Smooth muscle cell (in vitro differentiated cells): ENCODE measurements at regions not wholly inside any gene's neighbourhood (a gene's known extent, or its start where the extent isn't known, plus 50 kb on each side); places are given as distances from the start of the nearest gene placed in this dataset.

ENCODE experiments used
- DNase-seq: peaks from one replicate; lab custom pipeline; 2025; ENCODE audit not compliant: unreplicated experiment; lab: John Stamatoyannopoulos, UW
- H2AFZ ChIP-seq: fragments of 200-600 bp; sonication (generic); 2 replicates; pipeline ENCODE4 v1.6.0; 2016; ENCODE audit warnings: antibody characterized with exemption, low read depth, mild to moderate bottlenecking
- H3F3A ChIP-seq: fragments of 200-600 bp; sonication (generic); 2 replicates; pipeline ENCODE4 v1.6.0; 2017; ENCODE audit warnings: antibody characterized with exemption, low read depth
- H3K27ac ChIP-seq: fragments of 200-600 bp; sonication (generic); 2 replicates; pipeline ENCODE4 v1.5.1; 2016; ENCODE audit warnings: low read depth, mild to moderate bottlenecking
- H3K27me3 ChIP-seq: fragments of 200-600 bp; sonication (generic); 2 replicates; pipeline ENCODE4 v1.6.1; 2016; ENCODE audit warnings: low read depth, mild to moderate bottlenecking
- H3K36me3 ChIP-seq: fragments of 200-600 bp; sonication (generic); 2 replicates; pipeline ENCODE4 v1.5.1; 2016; ENCODE audit warnings: low read depth
- H3K4me1 ChIP-seq: fragments of 200-600 bp; sonication (generic); 2 replicates; pipeline ENCODE4 v1.5.1; 2016; ENCODE audit warnings: low read depth
- H3K4me2 ChIP-seq: fragments of 200-600 bp; sonication (generic); 2 replicates; pipeline ENCODE4 v1.6.0; 2016; ENCODE audit warnings: mild to moderate bottlenecking
- H3K4me3 ChIP-seq: fragments of 200-600 bp; sonication (generic); 2 replicates; pipeline ENCODE4 v1.5.1; 2016; ENCODE audit warnings: mild to moderate bottlenecking
- H3K79me2 ChIP-seq: fragments of 200-600 bp; sonication (generic); 2 replicates; pipeline ENCODE4 v1.6.0; 2016; ENCODE audit warnings: low read depth, mild to moderate bottlenecking
- H3K9ac ChIP-seq: fragments of 200-600 bp; sonication (generic); 2 replicates; pipeline ENCODE4 v1.6.0; 2016; ENCODE audit warnings: low read depth
- H3K9me3 ChIP-seq: fragments of 200-600 bp; sonication (generic); replicated peaks from 2 replicates; pipeline ENCODE4 v1.5.1; 2016; ENCODE audit warnings: low read depth
- H4K20me1 ChIP-seq: fragments of 200-600 bp; sonication (generic); 2 replicates; pipeline ENCODE4 v1.6.0; 2016; ENCODE audit warnings: low read depth
- WGBS: methylation state at CpG from one replicate; pipeline ENCODE4 v1.1.7; 2016; ENCODE audit warnings: low lambda C conversion rate; 5-methylcytosine and 5-hydroxymethylcytosine counted together
- TF ChIP-seq, protein P1 (sequence below): fragments of 200-600 bp; sonication (generic); IDR thresholded peaks from 2 replicates; pipeline ENCODE4 v1.5.1; 2017; ENCODE audit warnings: borderline replicate concordance, mild to moderate bottlenecking, antibody characterized with exemption; ENCODE audit not compliant: insufficient read depth, poor library complexity, severe bottlenecking

DNA sequence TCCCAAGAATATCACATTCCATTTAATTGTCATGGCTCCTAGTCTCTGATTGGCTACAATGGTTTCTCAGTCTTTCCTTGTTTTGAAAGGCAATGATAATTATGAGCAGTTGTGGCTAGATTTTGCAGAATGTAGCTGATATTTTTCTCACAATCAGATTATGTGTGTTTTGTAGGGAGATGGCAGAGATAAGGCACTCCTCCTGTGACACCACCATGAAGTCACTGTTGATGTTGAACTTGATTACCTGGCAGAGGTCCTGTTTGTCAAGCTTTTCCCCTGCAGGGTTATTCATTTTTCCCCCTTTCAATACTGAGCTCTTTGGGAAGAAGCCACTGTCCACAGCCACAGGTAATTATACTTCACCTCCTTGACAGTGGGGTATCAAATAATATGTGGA, 602.9 kb upstream of the PFKP start:
- Histone ChIP-seq H3K4me2 (no peak overlapping the region), H3K27ac (no peak overlapping the region), H3F3A (no peaks in the 10 kb centered on the region), H3K4me1 (no peaks in the 10 kb centered on the region), H3K9me3 (no peaks in the 10 kb centered on the region), H3K79me2 (no peaks in the 10 kb centered on the region), H2AFZ (no peak overlapping the region), H3K4me3 (no peak overlapping the region), H4K20me1 (no peaks in the 10 kb centered on the region), H3K9ac (no peak overlapping the region), H3K36me3 (no peaks in the 10 kb centered on the region), H3K27me3 (no peaks in the 10 kb centered on the region)
- TF ChIP-seq, protein P1, sequence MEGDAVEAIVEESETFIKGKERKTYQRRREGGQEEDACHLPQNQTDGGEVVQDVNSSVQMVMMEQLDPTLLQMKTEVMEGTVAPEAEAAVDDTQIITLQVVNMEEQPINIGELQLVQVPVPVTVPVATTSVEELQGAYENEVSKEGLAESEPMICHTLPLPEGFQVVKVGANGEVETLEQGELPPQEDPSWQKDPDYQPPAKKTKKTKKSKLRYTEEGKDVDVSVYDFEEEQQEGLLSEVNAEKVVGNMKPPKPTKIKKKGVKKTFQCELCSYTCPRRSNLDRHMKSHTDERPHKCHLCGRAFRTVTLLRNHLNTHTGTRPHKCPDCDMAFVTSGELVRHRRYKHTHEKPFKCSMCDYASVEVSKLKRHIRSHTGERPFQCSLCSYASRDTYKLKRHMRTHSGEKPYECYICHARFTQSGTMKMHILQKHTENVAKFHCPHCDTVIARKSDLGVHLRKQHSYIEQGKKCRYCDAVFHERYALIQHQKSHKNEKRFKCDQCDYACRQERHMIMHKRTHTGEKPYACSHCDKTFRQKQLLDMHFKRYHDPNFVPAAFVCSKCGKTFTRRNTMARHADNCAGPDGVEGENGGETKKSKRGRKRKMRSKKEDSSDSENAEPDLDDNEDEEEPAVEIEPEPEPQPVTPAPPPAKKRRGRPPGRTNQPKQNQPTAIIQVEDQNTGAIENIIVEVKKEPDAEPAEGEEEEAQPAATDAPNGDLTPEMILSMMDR: no peak
- no peak for DNase-seq

DNA sequence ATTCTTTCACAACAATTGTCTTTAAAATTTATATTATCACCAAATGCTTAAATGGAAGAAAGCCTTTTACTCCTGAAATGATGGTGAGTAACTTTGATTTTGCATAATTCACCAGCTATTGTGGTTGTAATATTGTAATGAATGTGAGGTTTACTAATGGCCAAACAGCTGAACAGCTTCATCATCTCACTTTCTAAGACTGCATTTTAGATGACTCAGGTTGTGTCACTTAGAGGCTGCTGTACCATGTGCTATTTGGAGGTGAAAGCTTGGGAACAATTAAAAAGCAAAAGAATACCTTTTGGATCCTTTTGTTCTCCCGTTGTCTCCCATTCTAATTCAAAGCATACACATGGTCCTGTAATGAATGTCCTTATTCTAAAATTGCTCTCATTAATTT, 604.0 kb upstream of the PFKP start:
- Histone ChIP-seq H3K4me3 (no peak overlapping the region), H3K27me3 (no peaks in the 10 kb centered on the region), H3K79me2 (no peaks in the 10 kb centered on the region), H3K4me1 (no peaks in the 10 kb centered on the region), H3K36me3 (no peaks in the 10 kb centered on the region), H2AFZ (no peak overlapping the region), H3K9ac (no peak overlapping the region), H4K20me1 (no peaks in the 10 kb centered on the region), H3K4me2 (no peak overlapping the region), H3K9me3 (no peaks in the 10 kb centered on the region), H3K27ac (no peak overlapping the region), H3F3A (no peaks in the 10 kb centered on the region)
- TF ChIP-seq, protein P1: no peak
- WGBS: 84% methylated on average over 1 of the region's 1 CpG
- DNase-seq: no peak

DNA sequence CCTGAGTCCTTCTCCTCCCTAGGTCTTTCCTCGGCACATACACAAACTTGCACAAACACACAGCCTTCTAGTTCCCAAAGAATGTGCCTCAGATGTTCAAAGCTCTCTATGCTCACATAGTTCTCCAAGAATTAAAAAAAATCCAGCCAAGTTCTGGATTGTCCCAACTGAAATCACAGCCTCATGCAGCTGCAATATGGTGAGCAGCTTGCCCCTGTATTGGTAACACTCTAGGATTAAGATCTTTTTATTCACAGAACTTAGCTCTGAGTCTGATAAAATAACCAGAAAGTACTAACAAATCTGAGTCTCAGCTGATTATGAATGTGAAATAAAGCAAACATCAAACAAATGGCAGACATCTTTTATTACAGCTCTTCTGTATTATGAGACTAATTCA, 604.8 kb upstream of the PFKP start:
- no peaks in the 10 kb centered on the region for H4K20me1 ChIP-seq
- H3K9ac ChIP-seq: no peak overlapping the region
- H3K4me1 ChIP-seq: no peaks in the 10 kb centered on the region
- no peaks in the 10 kb centered on the region for H3K79me2 ChIP-seq
- H3K27ac ChIP-seq: no peak overlapping the region
- H3K4me3 ChIP-seq: no peak overlapping the region
- H3K36me3 ChIP-seq: no peaks in the 10 kb centered on the region
- H3K27me3 ChIP-seq: no peaks in the 10 kb centered on the region
- TF ChIP-seq, protein P1: no peak
- no peaks in the 10 kb centered on the region for H3F3A ChIP-seq
- no peak overlapping the region for H3K4me2 ChIP-seq
- 77% methylated on average over 1 of the region's 1 CpG for WGBS
- H2AFZ ChIP-seq: no peak overlapping the region
- no peak for DNase-seq
- no peaks in the 10 kb centered on the region for H3K9me3 ChIP-seq

- DNase-seq: no peak
- no peaks in the 10 kb centered on the region for H3K79me2 ChIP-seq
- no peaks in the 10 kb centered on the region for H3F3A ChIP-seq
- WGBS: 74% methylated on average over 1 of the region's 1 CpG
- H4K20me1 ChIP-seq: no peaks in the 10 kb centered on the region
- H3K9ac ChIP-seq: no peak overlapping the region
- no peaks in the 10 kb centered on the region for H3K36me3 ChIP-seq
- H3K27me3 ChIP-seq: no peaks in the 10 kb centered on the region
- H2AFZ ChIP-seq: no peak overlapping the region
- TF ChIP-seq, protein P1: no peak
- no peaks in the 10 kb centered on the region for H3K4me1 ChIP-seq
- H3K4me3 ChIP-seq: no peak overlapping the region
- no peak overlapping the region for H3K4me2 ChIP-seq
- H3K27ac ChIP-seq: no peak overlapping the region
- no peaks in the 10 kb centered on the region for H3K9me3 ChIP-seq
Observed at GRCh38 chr10:2460812-2461211, 606.5 kb upstream of the PFKP start.
